HG02870 (cell line): ENCODE measurements at regions not wholly inside any gene's neighbourhood (a gene's known extent, or its start where the extent isn't known, plus 50 kb on each side); places are given as distances from the start of the nearest gene placed in this dataset.

Experiments used
- ATAC-seq: cut with Tn5 transposase; IDR thresholded peaks from one replicate; pipeline ENCODE4 v1.9.1; 2021; ENCODE audit warnings: mild to moderate bottlenecking, moderate library complexity; ENCODE audit not compliant: unreplicated experiment

GRCh38 chr17:74070998-74071679 is 132.3 kb upstream of the RPL38 start:
- no peak for ATAC-seq

GRCh38 chr17:74072340-74072739 is 131.1 kb upstream of the RPL38 start:
- no peak for ATAC-seq

- ATAC-seq: no peak
Observed at GRCh38 chr17:74076446-74076845, 127.0 kb upstream of the RPL38 start.

DNA sequence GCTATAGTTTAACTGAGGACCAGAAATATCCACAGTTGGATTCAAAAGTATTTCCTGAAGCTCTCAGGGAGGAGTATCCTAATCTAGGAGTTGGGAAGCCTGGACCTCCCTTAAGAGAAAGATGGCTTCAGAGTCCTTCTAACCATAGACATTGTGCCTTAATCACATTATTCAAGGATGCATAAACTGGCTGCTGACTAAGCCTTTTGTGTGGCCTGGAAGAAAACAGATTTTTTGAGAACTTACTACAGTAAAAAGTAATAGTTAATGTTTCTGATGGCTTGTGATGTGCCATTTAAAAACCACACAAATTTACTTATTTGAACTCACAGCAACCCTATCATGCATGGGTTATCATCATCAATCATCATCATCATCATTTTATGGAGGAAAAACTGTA is 126.2 kb upstream of the RPL38 start:
- no peak for ATAC-seq

GRCh38 chr17:74078363-74078941 is 125.0 kb upstream of the RPL38 start:
- ATAC-seq: no peak

DNA sequence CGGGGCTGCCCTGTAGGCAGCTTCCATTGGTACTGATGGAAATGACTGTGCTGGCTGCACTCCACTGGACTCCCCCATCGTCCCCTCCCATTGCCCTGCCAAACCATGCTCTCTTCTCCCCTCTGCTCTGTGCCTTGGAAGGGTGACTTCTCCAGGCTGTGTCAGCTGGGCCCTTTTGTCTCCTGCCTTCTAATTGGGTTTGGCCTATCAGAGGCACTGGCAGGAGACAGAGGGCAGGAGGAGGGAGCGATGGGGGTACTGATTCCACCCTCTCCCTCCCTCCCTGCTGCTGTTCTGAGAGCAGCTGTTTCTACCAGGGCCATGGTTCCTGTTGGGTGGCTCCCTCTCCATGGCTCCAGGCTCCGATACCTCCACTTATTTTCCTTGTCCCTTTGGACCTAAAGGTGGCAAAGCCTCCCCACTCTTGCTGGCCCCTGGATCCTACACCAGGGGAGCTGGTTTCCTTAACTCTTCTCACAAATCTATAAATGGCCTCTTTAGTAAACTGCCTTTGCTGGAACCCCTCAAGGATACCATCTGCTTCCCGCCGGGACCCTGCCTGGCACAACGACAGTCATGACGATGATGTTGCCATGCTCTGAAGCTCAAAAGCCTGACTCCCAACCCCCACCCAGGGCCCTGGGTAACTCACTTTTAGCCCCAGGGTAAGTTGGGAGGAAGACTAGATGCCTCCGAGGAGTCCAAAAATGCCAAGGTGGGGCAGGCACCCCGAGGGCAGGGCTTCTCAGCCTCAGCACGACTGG is 123.8 kb upstream of the RPL38 start:
- ATAC-seq: no peak

- no peak for ATAC-seq
Observed at GRCh38 chr17:74080656-74081582, 122.6 kb upstream of the RPL38 start.

GRCh38 chr17:74082886-74083285 is 120.6 kb upstream of the RPL38 start:
- no peak for ATAC-seq

DNA sequence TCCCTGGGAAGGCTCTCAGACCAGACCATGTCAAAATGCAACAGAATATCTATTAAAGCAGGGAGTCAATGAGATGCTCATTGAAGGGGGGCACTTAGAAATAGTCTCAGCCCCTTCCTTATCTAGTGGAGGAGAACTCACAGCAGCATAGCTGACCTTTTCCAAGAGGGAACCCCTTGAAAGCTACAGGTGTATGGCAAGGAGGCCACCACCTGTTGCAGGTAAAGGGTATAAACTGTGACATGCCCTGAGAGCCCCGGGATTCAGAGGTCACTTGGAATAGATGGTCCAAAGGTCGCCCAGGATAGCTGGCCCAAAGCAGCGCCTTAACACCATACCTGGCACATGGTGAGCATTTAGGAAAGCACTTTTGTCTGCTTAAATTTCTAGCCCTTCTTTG is 120.2 kb upstream of the RPL38 start:
- no peak for ATAC-seq

DNA sequence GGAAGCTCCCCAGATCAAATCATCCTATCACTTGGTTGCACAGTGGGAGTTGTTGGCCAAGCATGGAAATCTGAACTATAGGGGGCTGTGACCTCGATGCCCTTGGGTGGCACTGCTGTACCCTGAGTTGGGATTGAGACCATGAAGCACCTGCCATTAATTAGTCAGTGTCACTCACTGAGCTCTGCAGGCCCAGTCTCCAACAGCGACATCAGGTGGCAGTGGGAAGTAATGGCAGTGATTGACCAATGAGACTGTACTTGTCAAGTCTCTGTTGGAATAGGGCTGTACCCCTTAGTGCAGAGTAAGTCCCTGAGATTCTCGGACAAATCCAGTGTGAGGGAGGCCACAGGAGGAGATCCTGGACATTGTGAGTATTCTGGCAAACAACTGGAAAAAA is 118.0 kb upstream of the RPL38 start:
- ATAC-seq: no peak

GRCh38 chr17:74087002-74087585 is 116.4 kb upstream of the RPL38 start:
- no peak for ATAC-seq

- ATAC-seq: no peak
Observed at GRCh38 chr17:74088285-74088933, 115.1 kb upstream of the RPL38 start.

- ATAC-seq: no peak
Observed at GRCh38 chr17:74088934-74089329, 114.5 kb upstream of the RPL38 start.

DNA sequence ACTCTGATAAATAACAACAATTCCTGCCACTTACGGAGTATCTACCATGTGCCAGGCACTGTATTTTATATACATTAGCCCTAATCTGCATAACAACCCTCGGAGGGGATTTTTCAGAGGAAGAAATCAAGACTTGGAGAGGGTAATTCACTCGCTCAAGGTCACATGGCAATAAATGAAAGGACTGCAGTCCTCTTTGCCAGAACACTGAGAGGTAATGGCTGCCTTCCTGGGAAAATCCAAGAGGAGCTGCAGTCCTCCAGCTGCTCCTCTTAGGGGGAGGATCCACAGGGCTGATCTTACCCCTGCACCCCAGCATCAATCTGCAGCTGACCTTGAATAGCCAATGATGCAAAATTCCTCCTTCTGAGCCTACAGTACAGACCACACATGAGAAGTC is 114.1 kb upstream of the RPL38 start:
- ATAC-seq: no peak

DNA sequence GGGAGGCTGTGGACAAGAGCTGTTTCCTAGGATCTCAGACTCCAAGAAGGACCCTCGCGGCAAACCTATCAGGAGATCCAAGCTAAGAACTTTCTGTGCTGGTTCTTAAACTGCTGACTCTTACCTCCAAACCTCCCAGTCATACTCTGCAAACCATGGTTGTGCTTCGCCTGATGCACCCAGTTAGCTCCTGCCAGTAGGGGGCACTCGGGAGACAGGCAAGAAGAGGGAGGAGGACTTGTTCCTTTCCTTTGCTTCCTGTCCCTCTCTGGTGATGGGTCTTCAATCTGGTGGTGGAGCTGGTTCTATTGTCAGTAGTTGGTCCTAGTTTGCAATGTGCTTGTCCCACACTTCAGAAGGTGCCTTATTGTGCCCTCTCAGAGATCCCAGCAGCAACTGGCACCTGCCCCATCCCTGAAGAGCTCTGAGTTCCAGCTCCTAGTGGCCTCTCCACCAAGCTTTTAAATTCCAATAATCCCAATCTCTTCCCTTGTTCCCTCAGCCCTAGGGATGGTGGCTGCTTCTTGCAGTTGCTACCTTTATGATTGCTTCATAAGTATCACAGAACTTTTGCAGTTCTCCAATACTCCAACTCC is 113.5 kb upstream of the RPL38 start:
- no peak for ATAC-seq

- ATAC-seq: no peak
Observed at GRCh38 chr17:74094651-74095050, 108.8 kb upstream of the RPL38 start.

GRCh38 chr17:74096456-74096855 is 107.0 kb upstream of the RPL38 start:
- no peak for ATAC-seq

GRCh38 chr17:74097450-74098135 is 105.9 kb upstream of the RPL38 start:
- ATAC-seq: no peak
